CD14-positive monocyte (primary cell): ENCODE measurements at regions not wholly inside any gene's neighbourhood (a gene's known extent, or its start where the extent isn't known, plus 50 kb on each side); places are given as distances from the start of the nearest gene placed in this dataset.

Source experiments
- DNase-seq, 3 donors: peaks; one replicate each; pipeline ENCODE4 v3.0.0-alpha.2; 2011 to 2022
- H2AFZ ChIP-seq: 2 replicates; pipeline ENCODE4 v1.6.0; 2012; ENCODE audit warnings: mild to moderate bottlenecking, low read depth, low read length, inconsistent platforms; ENCODE audit not compliant: insufficient read depth, poor library complexity, severe bottlenecking
- H3K27ac ChIP-seq, 2 donors: 1 replicate in 1 of 2; 2 replicates in 1 of 2; pipeline ENCODE4 v1.5.1; 2012 to 2013; ENCODE audit warnings: low read length in 2 of 2, control low read depth in 1 of 2, inconsistent platforms in 1 of 2, low read depth in 1 of 2, mild to moderate bottlenecking in 1 of 2
- H3K27me3 ChIP-seq, 2 donors: one replicate each; pipeline versions ENCODE4 v1.6.0 to v1.6.1; 2011 to 2013; ENCODE audit warnings: low read length in 2 of 2; ENCODE audit not compliant: control insufficient read depth in 2 of 2, insufficient read depth in 2 of 2
- H3K36me3 ChIP-seq, 2 donors: replicated peaks in 1 of 2; 1 replicate in 1 of 2; 2 replicates in 1 of 2; pipeline versions ENCODE4 v1.5.1 to v1.6.1; 2012 to 2013; ENCODE audit warnings: low read length in 2 of 2, control low read depth in 1 of 2, inconsistent platforms in 1 of 2, mild to moderate bottlenecking in 1 of 2; ENCODE audit not compliant: insufficient read depth in 2 of 2, control insufficient read depth in 1 of 2
- H3K4me1 ChIP-seq, 2 donors: 1 replicate in 1 of 2; 2 replicates in 1 of 2; pipeline versions ENCODE4 v1.5.1 to v1.6.1; 2012 to 2013; ENCODE audit warnings: low read length in 2 of 2, control low read depth in 1 of 2, inconsistent platforms in 1 of 2, mild to moderate bottlenecking in 1 of 2, moderate library complexity in 1 of 2; ENCODE audit not compliant: insufficient read depth in 2 of 2, control insufficient read depth in 1 of 2
- H3K4me2 ChIP-seq: replicated peaks from 2 replicates; pipeline ENCODE3; 2012; ENCODE audit warnings: low read length, moderate library complexity, mild to moderate bottlenecking; ENCODE audit not compliant: poor library complexity, severe bottlenecking; ENCODE audit errors: extremely low read depth
- H3K4me3 ChIP-seq, 3 experiments: fragments of 200-600 bp in 1 of 3; sonication (generic) in 1 of 3; replicated peaks in 1 of 3; 1 replicate in 2 of 3; 2 replicates in 1 of 3; pipeline ENCODE4 v1.5.1; 2011 to 2013; ENCODE audit warnings: low read length in 3 of 3, mild to moderate bottlenecking in 3 of 3, control low read depth in 2 of 3, low read depth in 2 of 3, inconsistent platforms in 1 of 3, moderate library complexity in 1 of 3
- H3K79me2 ChIP-seq: 2 replicates; pipeline ENCODE4 v1.6.0; 2012; ENCODE audit warnings: mild to moderate bottlenecking, control low read depth, inconsistent platforms, low read length, moderate library complexity; ENCODE audit not compliant: insufficient read depth
- H3K9ac ChIP-seq: 2 replicates; pipeline ENCODE4 v1.6.0; 2017; ENCODE audit warnings: low read length, mild to moderate bottlenecking; ENCODE audit not compliant: insufficient read depth, poor library complexity, severe bottlenecking
- H3K9me3 ChIP-seq, 2 donors: replicated peaks in 1 of 2; 1 replicate in 1 of 2; 2 replicates in 1 of 2; pipeline versions ENCODE4 v1.5.1 to v1.6.1; 2012 to 2013; ENCODE audit warnings: low read length in 2 of 2, control low read depth in 1 of 2; ENCODE audit not compliant: control insufficient read depth in 1 of 2, insufficient read depth in 1 of 2
- H4K20me1 ChIP-seq: 2 replicates; pipeline ENCODE4 v1.6.0; 2012; ENCODE audit warnings: mild to moderate bottlenecking, low read length, control low read depth, moderate library complexity; ENCODE audit not compliant: insufficient read depth
- H3K27ac Mint-ChIP-seq, 7 donors: one replicate each; pipeline ENCODE4 v1.8.0; 2020; ENCODE audit warnings: mild to moderate bottlenecking in 7 of 7, mixed read lengths in 7 of 7, moderate library complexity in 6 of 7, inconsistent platforms in 2 of 7
- H3K27me3 Mint-ChIP-seq, 3 donors: one replicate each; pipeline ENCODE4 v1.8.0; 2021 to 2022; ENCODE audit warnings: low read depth in 3 of 3, mild to moderate bottlenecking in 3 of 3, mixed read lengths in 3 of 3, moderate library complexity in 3 of 3, inconsistent platforms in 1 of 3
- H3K36me3 Mint-ChIP-seq, 2 donors: one replicate each; pipeline ENCODE4 v1.8.0; 2020; ENCODE audit warnings: mixed read lengths in 2 of 2, inconsistent platforms in 1 of 2, mild to moderate bottlenecking in 1 of 2
- H3K4me1 Mint-ChIP-seq: one replicate; pipeline ENCODE4 v1.8.0; 2020; ENCODE audit warnings: mild to moderate bottlenecking, mixed read lengths
- H3K4me3 Mint-ChIP-seq, 2 donors: one replicate each; pipeline ENCODE4 v1.8.0; 2020; ENCODE audit warnings: mild to moderate bottlenecking in 2 of 2, mixed read lengths in 2 of 2, moderate library complexity in 1 of 2
- H3K9me3 Mint-ChIP-seq, 7 donors: one replicate each; pipeline ENCODE4 v1.8.0; 2020 to 2022; ENCODE audit warnings: mixed read lengths in 7 of 7, mild to moderate bottlenecking in 6 of 7, moderate library complexity in 6 of 7, inconsistent platforms in 2 of 7
- CTCF ChIP-seq: fragments of 200-600 bp; IDR thresholded peaks from one replicate; pipeline ENCODE4 v1.8.0; 2022; ENCODE audit warnings: antibody characterized with exemption, mild to moderate bottlenecking
- whole genome bisulfite sequencing: methylation state at CpG from one replicate; pipeline ENCODE4 v1.1.5; 2013; ENCODE audit warnings: missing lambda C conversion rate; ENCODE audit not compliant: insufficient coverage; 5-methylcytosine and 5-hydroxymethylcytosine counted together
- intact Hi-C, 2 donors: fragments of 100-400 bp; cut with micrococcal nuclease; formaldehyde crosslinking; loops; one replicate each; pipeline versions ENCODE4 v1.15.0 to v1.15.1; 2023

GRCh38 chr15:31517711-31518110 is 191.1 kb downstream of the KLF13 start:
- no peak for TF ChIP-seq CTCF
- Mint-ChIP-seq H3K27me3 (peaks cover 2 to 15% (median 13%) of the 10 kb centered on the region in 3 donors), H3K4me3 (no peak overlapping the region), H3K4me1 (no peaks in the 10 kb centered on the region), H3K9me3 (peaks cover 0 to 6% (median 0%) of the 10 kb centered on the region in 7 donors), H3K36me3 (no peaks in the 10 kb centered on the region), H3K27ac (no peak overlapping the region)
- H3K27ac ChIP-seq = no peak overlapping the region
- no peaks in the 10 kb centered on the region for H4K20me1 ChIP-seq
- H3K4me3 ChIP-seq = no peak overlapping the region
- H3K9ac ChIP-seq = no peak overlapping the region
- no peaks in the 10 kb centered on the region for H3K27me3 ChIP-seq
- no peak overlapping the region for H2AFZ ChIP-seq
- H3K79me2 ChIP-seq = no peaks in the 10 kb centered on the region
- intact Hi-C loops = no loop called here
- no peaks in the 10 kb centered on the region for H3K9me3 ChIP-seq
- no peaks in the 10 kb centered on the region for H3K36me3 ChIP-seq
- H3K4me2 ChIP-seq = no peak overlapping the region
- H3K4me1 ChIP-seq = no peaks in the 10 kb centered on the region
- 92% methylated on average over 5 of the region's 5 CpGs for WGBS
- DNase-seq = no peak

- no peak overlapping the region for H3K27ac ChIP-seq
- Mint-ChIP-seq H3K4me3 (no peak overlapping the region), H3K36me3 (no peaks in the 10 kb centered on the region), H3K27me3 (peaks cover 1 to 3% (median 2%) of the 10 kb centered on the region in 3 donors), H3K9me3 (peaks cover 0 to 10% (median 0%) of the 10 kb centered on the region in 7 donors), H3K4me1 (no peaks in the 10 kb centered on the region), H3K27ac (no peak overlapping the region)
- H3K9me3 ChIP-seq = no peaks in the 10 kb centered on the region
- TF ChIP-seq CTCF = no peak
- H3K4me2 ChIP-seq = no peak overlapping the region
- no peak for DNase-seq
- H3K36me3 ChIP-seq = no peaks in the 10 kb centered on the region
- no peaks in the 10 kb centered on the region for H3K27me3 ChIP-seq
- H3K79me2 ChIP-seq = no peaks in the 10 kb centered on the region
- H3K9ac ChIP-seq = no peak overlapping the region
- H3K4me3 ChIP-seq = no peak overlapping the region
- no peaks in the 10 kb centered on the region for H4K20me1 ChIP-seq
- no peaks in the 10 kb centered on the region for H3K4me1 ChIP-seq
- no peak overlapping the region for H2AFZ ChIP-seq
- 83% methylated on average over 4 of the region's 4 CpGs for WGBS
- intact Hi-C loops = no loop called here
Observed at GRCh38 chr15:31522028-31522427, 195.4 kb downstream of the KLF13 start.
